ENCODE measurements at regions not wholly inside any gene's neighbourhood (a gene's known extent, or its start where the extent isn't known, plus 50 kb on each side); places are given as distances from the start of the nearest gene placed in this dataset.

GRCh38 chr11:128045094-128045725, 542.1 kb downstream of the ETS1 start:
- no peak for DNase-seq (ENCODE audit: low read depth)

GRCh38 chr11:128042290-128042751, 545.0 kb downstream of the ETS1 start:
- no peak for DNase-seq (ENCODE audit: low read depth)

- DNase-seq (ENCODE audit: low read depth), result no peak
These were observed 546.8 kb downstream of the ETS1 start for GRCh38 chr11:128040603-128041002.

- peak; percentile 98 for DNase-seq (ENCODE audit: low read depth)
These were observed 548.0 kb downstream of the ETS1 start for GRCh38 chr11:128039140-128040021.

GRCh38 chr11:128036556-128037093, 550.7 kb downstream of the ETS1 start:
- DNase-seq (ENCODE audit: low read depth), result peak; percentile 80

GRCh38 chr11:128036006-128036405, 551.4 kb downstream of the ETS1 start:
- no peak for DNase-seq (ENCODE audit: low read depth)

- peak; percentile 73 for DNase-seq (ENCODE audit: low read depth)
These were observed 555.7 kb downstream of the ETS1 start for GRCh38 chr11:128031538-128032134.

- no peak for DNase-seq (ENCODE audit: low read depth)
These were observed 558.1 kb downstream of the ETS1 start for GRCh38 chr11:128029219-128029722.

- peak; percentile 64 for DNase-seq (ENCODE audit: low read depth)
These were observed 560.8 kb downstream of the ETS1 start for GRCh38 chr11:128026596-128026995.

GRCh38 chr11:128022761-128023160, 564.6 kb downstream of the ETS1 start:
- DNase-seq (ENCODE audit: low read depth), result no peak

GRCh38 chr11:128022007-128022368, 565.4 kb downstream of the ETS1 start:
- no peak for DNase-seq (ENCODE audit: low read depth)

GRCh38 chr11:128021349-128022006, 565.9 kb downstream of the ETS1 start:
- DNase-seq (ENCODE audit: low read depth), result peak; percentile 40

- no peak for DNase-seq (ENCODE audit: low read depth)
These were observed 568.7 kb downstream of the ETS1 start for GRCh38 chr11:128018692-128019091.

- no peak for DNase-seq (ENCODE audit: low read depth)
These were observed 581.8 kb downstream of the ETS1 start for GRCh38 chr11:128005562-128005961.

- no peak for DNase-seq (ENCODE audit: low read depth)
These were observed 588.9 kb downstream of the ETS1 start for GRCh38 chr11:127998421-127998820.

GRCh38 chr11:127997594-127997993, 589.8 kb downstream of the ETS1 start:
- DNase-seq (ENCODE audit: low read depth), result no peak

- DNase-seq (ENCODE audit: low read depth), result peak; percentile 70
These were observed 590.5 kb downstream of the ETS1 start for GRCh38 chr11:127996825-127997224.

GRCh38 chr11:127995921-127996320, 591.4 kb downstream of the ETS1 start:
- no peak for DNase-seq (ENCODE audit: low read depth)

GRCh38 chr11:127994736-127995135, 592.6 kb downstream of the ETS1 start:
- peak; percentile 40 for DNase-seq (ENCODE audit: low read depth)

- peak; percentile 15 for DNase-seq (ENCODE audit: low read depth)
These were observed 593.6 kb downstream of the ETS1 start for GRCh38 chr11:127993788-127994187.

- no peak for DNase-seq (ENCODE audit: low read depth)
These were observed 594.1 kb downstream of the ETS1 start for GRCh38 chr11:127993281-127993680.
